Lower lobe of right lung (tissue), 2 donors: ENCODE measurements at regions not wholly inside any gene's neighbourhood (a gene's known extent, or its start where the extent isn't known, plus 50 kb on each side); places are given as distances from the start of the nearest gene placed in this dataset.

Source experiments
- ATAC-seq, 2 donors: fragments of 200-7000 bp; cut with Tn5 transposase; one replicate each; pipeline ENCODE4 v1.9.1; 2020 to 2022; ENCODE audit warnings: mild to moderate bottlenecking in 2 of 2, moderate library complexity in 2 of 2
- DNase-seq: peaks from one replicate; pipeline ENCODE4 v3.0.0-alpha.2; 2020
- H3K27ac ChIP-seq: fragments of 200-600 bp; one replicate; pipeline ENCODE4 v1.8.0; 2022
- H3K27me3 ChIP-seq: fragments of 200-600 bp; one replicate; pipeline ENCODE4 v1.8.0; 2022; ENCODE audit warnings: low read depth
- H3K36me3 ChIP-seq: fragments of 200-600 bp; one replicate; pipeline ENCODE4 v1.8.0; 2022; ENCODE audit warnings: mild to moderate bottlenecking
- H3K4me1 ChIP-seq: fragments of 200-600 bp; one replicate; pipeline ENCODE4 v1.8.0; 2022
- H3K4me3 ChIP-seq: fragments of 200-600 bp; one replicate; pipeline ENCODE4 v1.8.0; 2022; ENCODE audit warnings: mild to moderate bottlenecking
- H3K9me3 ChIP-seq: fragments of 200-600 bp; one replicate; pipeline ENCODE4 v1.8.0; 2022
- intact Hi-C: fragments of 100-400 bp; cut with DNase I; formaldehyde crosslinking; loops from one replicate; pipeline ENCODE4 v1.11.0; 2022
- TF ChIP-seq, protein P1 (sequence below): fragments of 200-600 bp; IDR thresholded peaks from one replicate; pipeline ENCODE4 v1.8.0; 2022; ENCODE audit warnings: antibody characterized with exemption, mild to moderate bottlenecking
- donor health status: DM: no; HTN: yes; CAD: no; lungs with severe emphysema.

DNA sequence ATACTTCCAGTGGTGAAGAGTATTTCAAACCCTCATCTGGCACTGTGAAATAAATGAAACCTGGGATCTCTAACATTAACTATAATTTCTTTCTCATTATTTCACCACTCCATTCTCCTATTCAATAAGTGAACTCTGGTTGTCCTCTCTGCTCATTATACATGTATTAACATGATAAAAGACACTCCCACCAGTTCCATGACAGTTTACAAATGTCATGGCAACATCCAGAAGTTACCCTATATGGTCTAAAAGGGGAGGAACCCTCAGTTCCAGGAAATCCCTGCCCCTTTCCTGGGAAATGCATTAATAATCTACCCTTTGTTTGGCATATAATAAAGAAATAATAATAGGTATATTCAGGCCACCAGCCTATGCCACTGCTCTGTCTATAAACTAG lies 62.7 kb upstream of the BRINP3 start:
- H3K27ac ChIP-seq, result no peak overlapping the region
- H3K27me3 ChIP-seq, result no peaks in the 10 kb centered on the region
- no peaks in the 10 kb centered on the region for H3K9me3 ChIP-seq
- DNase-seq (no peak), ATAC-seq (no peak)
- no peak overlapping the region for H3K4me3 ChIP-seq
- no peaks in the 10 kb centered on the region for H3K36me3 ChIP-seq
- H3K4me1 ChIP-seq, result no peaks in the 10 kb centered on the region
- TF ChIP-seq, protein P1, sequence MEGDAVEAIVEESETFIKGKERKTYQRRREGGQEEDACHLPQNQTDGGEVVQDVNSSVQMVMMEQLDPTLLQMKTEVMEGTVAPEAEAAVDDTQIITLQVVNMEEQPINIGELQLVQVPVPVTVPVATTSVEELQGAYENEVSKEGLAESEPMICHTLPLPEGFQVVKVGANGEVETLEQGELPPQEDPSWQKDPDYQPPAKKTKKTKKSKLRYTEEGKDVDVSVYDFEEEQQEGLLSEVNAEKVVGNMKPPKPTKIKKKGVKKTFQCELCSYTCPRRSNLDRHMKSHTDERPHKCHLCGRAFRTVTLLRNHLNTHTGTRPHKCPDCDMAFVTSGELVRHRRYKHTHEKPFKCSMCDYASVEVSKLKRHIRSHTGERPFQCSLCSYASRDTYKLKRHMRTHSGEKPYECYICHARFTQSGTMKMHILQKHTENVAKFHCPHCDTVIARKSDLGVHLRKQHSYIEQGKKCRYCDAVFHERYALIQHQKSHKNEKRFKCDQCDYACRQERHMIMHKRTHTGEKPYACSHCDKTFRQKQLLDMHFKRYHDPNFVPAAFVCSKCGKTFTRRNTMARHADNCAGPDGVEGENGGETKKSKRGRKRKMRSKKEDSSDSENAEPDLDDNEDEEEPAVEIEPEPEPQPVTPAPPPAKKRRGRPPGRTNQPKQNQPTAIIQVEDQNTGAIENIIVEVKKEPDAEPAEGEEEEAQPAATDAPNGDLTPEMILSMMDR, result no peak
- intact Hi-C loops, result no loop called here

DNA sequence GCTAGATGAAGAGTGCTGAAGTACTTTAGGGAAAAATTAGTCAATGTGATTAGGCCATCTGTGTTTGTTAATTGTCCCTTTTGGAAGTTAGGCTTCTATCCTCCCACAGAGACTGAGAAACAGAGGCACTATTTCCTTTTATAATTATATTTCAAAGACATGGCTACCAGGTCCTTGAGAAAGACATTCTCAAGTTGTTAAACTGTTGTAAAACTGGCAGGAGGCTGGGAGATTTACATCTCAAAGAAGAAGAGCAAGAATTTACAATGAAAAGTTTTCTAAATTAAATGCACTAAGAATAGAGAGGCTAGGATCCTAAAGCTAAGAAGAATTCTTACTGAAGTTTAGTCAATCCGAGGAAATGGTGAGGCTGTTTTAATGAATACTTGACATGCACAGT lies 74.0 kb upstream of the BRINP3 start:
- no peak for ATAC-seq
- Histone ChIP-seq H3K27me3 (no peaks in the 10 kb centered on the region), H3K4me1 (no peaks in the 10 kb centered on the region), H3K4me3 (no peak overlapping the region), H3K36me3 (no peaks in the 10 kb centered on the region), H3K9me3 (no peaks in the 10 kb centered on the region), H3K27ac (no peak overlapping the region)
- TF ChIP-seq, protein P1, result no peak
- DNase-seq, result no peak
- intact Hi-C loops, result no loop called here

DNA sequence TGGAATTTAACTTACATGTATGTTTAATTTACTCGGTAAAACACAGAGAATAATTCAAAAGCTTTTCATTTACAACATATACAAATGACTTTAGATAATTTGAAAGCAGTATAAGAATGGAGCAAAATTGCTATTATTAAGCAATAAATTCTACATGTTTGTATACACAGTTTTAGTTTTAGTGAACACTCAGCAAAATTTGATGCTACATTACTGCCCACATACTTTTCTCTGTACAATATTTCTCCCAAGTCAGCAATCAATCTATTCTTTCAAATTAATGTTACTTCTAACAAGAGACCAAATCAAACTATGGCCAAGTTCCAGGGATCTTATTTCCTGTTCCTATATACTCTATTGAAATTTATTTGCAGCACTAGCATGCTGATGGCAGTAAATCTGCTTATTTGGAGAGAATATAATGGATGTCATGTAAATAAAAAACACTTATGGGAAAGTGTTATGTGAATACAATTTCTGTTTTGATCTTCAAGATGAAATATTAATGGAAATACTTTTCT lies 82.6 kb upstream of the BRINP3 start:
- Histone ChIP-seq H3K36me3 (no peaks in the 10 kb centered on the region), H3K27me3 (no peaks in the 10 kb centered on the region), H3K9me3 (no peaks in the 10 kb centered on the region), H3K4me3 (no peak overlapping the region), H3K4me1 (no peaks in the 10 kb centered on the region), H3K27ac (no peak overlapping the region)
- DNase-seq (no peak), ATAC-seq (no peak)
- TF ChIP-seq, protein P1, result no peak
- intact Hi-C loops, result no loop called here

DNA sequence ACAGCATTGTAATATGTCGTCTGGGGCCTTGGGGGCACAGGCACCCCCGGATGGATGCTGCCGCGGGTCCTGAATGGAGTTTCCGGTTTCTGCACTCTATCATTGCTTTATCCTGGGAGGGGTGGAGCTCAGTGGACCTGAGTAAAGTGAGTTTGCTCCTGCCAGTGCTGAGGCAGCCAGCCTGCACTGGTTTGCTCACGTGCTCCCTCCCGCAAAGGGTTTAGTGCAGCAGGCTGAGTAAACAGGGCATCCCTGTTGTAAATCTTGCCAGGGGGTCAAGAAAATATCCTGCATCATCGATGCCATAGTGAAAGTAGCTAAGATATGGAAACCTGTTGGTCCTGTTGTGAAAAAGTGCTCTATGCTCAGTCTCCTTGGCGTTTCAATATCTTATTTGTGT lies 85.6 kb upstream of the BRINP3 start:
- TF ChIP-seq, protein P1, result no peak
- Histone ChIP-seq H3K36me3 (no peaks in the 10 kb centered on the region), H3K27ac (no peak overlapping the region), H3K27me3 (no peaks in the 10 kb centered on the region), H3K9me3 (no peaks in the 10 kb centered on the region), H3K4me1 (no peaks in the 10 kb centered on the region), H3K4me3 (no peak overlapping the region)
- ATAC-seq, result no peak
- DNase-seq, result no peak
- intact Hi-C loops, result no loop called here

DNA sequence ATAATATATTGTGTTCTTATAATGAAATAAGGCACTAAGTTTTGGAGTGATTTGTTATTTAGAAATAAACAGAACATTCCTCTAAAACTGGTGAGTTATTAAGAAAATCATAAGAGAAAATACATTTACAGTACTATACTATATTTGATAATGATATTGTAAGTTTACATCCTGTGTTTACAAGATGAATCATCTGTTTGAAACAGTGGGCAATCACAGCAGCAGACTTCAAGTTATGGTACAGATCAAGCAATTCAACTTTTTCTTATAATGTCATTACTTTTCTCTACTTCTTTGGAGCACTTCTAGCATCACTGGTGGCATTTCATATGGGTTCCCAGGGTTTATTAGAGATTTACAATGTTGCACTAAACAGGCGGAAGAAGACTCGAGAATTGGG lies 86.5 kb upstream of the BRINP3 start:
- Histone ChIP-seq H3K27ac (no peak overlapping the region), H3K27me3 (no peaks in the 10 kb centered on the region), H3K4me3 (no peak overlapping the region), H3K4me1 (no peaks in the 10 kb centered on the region), H3K36me3 (no peaks in the 10 kb centered on the region), H3K9me3 (no peaks in the 10 kb centered on the region)
- TF ChIP-seq, protein P1, result no peak
- DNase-seq (no peak), ATAC-seq (no peak)
- intact Hi-C loops, result no loop called here

DNA sequence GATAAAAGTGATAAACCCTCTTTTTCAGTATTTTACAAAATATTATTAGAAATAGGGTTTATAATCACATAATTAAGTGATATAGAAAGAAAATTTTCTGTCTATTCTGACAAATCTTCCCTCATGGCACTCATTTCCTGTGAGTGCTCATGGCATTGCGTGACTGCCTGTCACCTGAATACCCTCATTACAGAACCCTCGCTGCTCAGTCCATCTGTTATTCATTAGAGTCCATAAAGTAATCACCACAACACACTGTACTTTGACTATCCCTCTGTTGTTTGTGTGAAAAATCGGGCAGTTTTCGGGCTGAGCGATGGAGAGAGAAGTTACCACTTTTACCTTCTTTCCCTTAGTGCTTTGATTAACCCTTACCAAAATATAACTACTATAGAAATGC lies 100.4 kb upstream of the BRINP3 start:
- H3K9me3 ChIP-seq, result no peaks in the 10 kb centered on the region
- no peaks in the 10 kb centered on the region for H3K36me3 ChIP-seq
- DNase-seq (no peak), ATAC-seq (no peak)
- no peaks in the 10 kb centered on the region for H3K4me1 ChIP-seq
- H3K4me3 ChIP-seq, result no peak overlapping the region
- no peaks in the 10 kb centered on the region for H3K27me3 ChIP-seq
- intact Hi-C loops, result no loop called here
- TF ChIP-seq, protein P1, result no peak
- H3K27ac ChIP-seq, result no peak overlapping the region
